ENCODE measurements at regions not wholly inside any gene's neighbourhood (a gene's known extent, or its start where the extent isn't known, plus 50 kb on each side); places are given as distances from the start of the nearest gene placed in this dataset.
"Not testable (repeated sequence)": the region's sequence is repeated elsewhere in the genome, so short reads cannot be mapped to it uniquely, and the experiment has no call there.

GRCh38 chr9:40925149-40925548, 203.3 kb downstream of the FOXD4L6 start:
- Histone ChIP-seq H3K4me3 (no peak overlapping the region), H3K27ac (no peak overlapping the region), H3K36me3 (no peaks in the 10 kb centered on the region), H3K4me1 (no peaks in the 10 kb centered on the region), H3K27me3 (no peaks in the 10 kb centered on the region), H3K9me3 (peaks cover 36 to 70% (median 61%) of the 10 kb centered on the region in 4 donors)
- TF ChIP-seq EP300 (IDR thresholded peaks at IDR 0.05), result no peak
- TF ChIP-seq POLR2AphosphoS5 (IDR thresholded peaks at IDR 0.05), result no peak
- TF ChIP-seq POLR2A (IDR thresholded peaks at IDR 0.05), result no peak
- no peak for TF ChIP-seq CTCF (IDR thresholded peaks at IDR 0.05)
- intact Hi-C loops (cut with DNase I), result no loop called here
- 79 to 85% methylated on average over 8 of the region's 8 CpGs for WGBS, 2 donors
- DNase-seq, result no peak

DNA sequence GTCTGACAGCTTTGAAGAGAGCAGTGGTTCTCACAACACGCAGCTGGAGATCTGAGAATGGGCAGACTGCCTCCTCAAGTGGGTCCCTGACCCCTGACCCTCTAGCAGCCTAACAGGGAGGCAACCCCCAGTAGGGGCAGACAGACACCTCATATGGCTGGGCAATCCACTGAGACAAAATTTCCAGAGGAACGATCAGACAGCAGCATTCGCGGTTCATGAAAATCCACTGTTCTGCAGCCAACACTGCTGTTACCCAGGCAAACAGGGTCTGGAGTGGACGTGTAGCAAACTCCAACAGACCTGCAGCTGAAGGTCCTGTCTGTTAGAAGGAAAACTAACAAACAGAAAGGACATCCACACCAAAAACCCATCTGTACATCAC, 212.1 kb downstream of the FOXD4L6 start:
- intact Hi-C loops (cut with DNase I); H3K27ac ChIP-seq; H3K27me3 ChIP-seq; H3K4me3 ChIP-seq; H3K4me1 ChIP-seq; DNase-seq; H3K36me3 ChIP-seq: not testable (repeated sequence)
- peaks cover 34 to 69% (median 64%) of the 10 kb centered on the region in 4 donors for H3K9me3 ChIP-seq
- 71 to 78% methylated on average over 5 of the region's 5 CpGs for WGBS, 2 donors

- intact Hi-C loops (cut with DNase I); H3K36me3 ChIP-seq; H3K4me3 ChIP-seq; H3K27me3 ChIP-seq; DNase-seq; H3K4me1 ChIP-seq; H3K27ac ChIP-seq: not testable (repeated sequence)
- 85 to 87% methylated on average over 13 of the region's 13 CpGs for WGBS, 2 donors
- H3K9me3 ChIP-seq, result peaks cover 39 to 74% (median 69%) of the 10 kb centered on the region in 4 donors
Measured at GRCh38 chr9:40915660-40916398, 212.7 kb downstream of the FOXD4L6 start.

GRCh38 chr9:40914772-40915659, 213.5 kb downstream of the FOXD4L6 start:
- no peak overlapping the region for H3K4me3 ChIP-seq
- no peaks in the 10 kb centered on the region for H3K27me3 ChIP-seq
- WGBS, 2 donors, result 56 to 59% methylated on average over 5 of the region's 5 CpGs

GRCh38 chr9:40913928-40914673, 214.4 kb downstream of the FOXD4L6 start:
- Histone ChIP-seq H3K27ac (no peak overlapping the region), H3K4me1 (no peaks in the 10 kb centered on the region), H3K9me3 (peaks cover 54 to 85% (median 78%) of the 10 kb centered on the region in 4 donors), H3K27me3 (no peaks in the 10 kb centered on the region), H3K4me3 (no peak overlapping the region), H3K36me3 (no peaks in the 10 kb centered on the region)
- WGBS, 2 donors, result 60 to 66% methylated on average over 8 of the region's 8 CpGs
- TF ChIP-seq POLR2A (IDR thresholded peaks at IDR 0.05) (no peak), POLR2AphosphoS5 (IDR thresholded peaks at IDR 0.05) (no peak), EP300 (IDR thresholded peaks at IDR 0.05) (no peak)
- no peak for DNase-seq
- intact Hi-C loops (cut with DNase I), result no loop called here

More at GRCh38 chr9:40914772-40915659, 213.5 kb downstream of the FOXD4L6 start:
- H3K27ac ChIP-seq, result no peak overlapping the region
- no peak for TF ChIP-seq POLR2A (IDR thresholded peaks at IDR 0.05)
- TF ChIP-seq CTCF (IDR thresholded peaks at IDR 0.05), result no peak
- TF ChIP-seq EP300 (IDR thresholded peaks at IDR 0.05), result no peak
- TF ChIP-seq POLR2AphosphoS5 (IDR thresholded peaks at IDR 0.05), result no peak
- intact Hi-C loops (cut with DNase I), result no loop called here
- H3K4me1 ChIP-seq, result no peaks in the 10 kb centered on the region
- no peaks in the 10 kb centered on the region for H3K36me3 ChIP-seq
- H3K9me3 ChIP-seq, result peaks cover 47 to 79% (median 73%) of the 10 kb centered on the region in 4 donors
- DNase-seq, result no peak

Measured in sigmoid colon (tissue), 6 donors.